Skin epidermis (tissue), 12 donors: ENCODE measurements at regions not wholly inside any gene's neighbourhood (a gene's known extent, or its start where the extent isn't known, plus 50 kb on each side); places are given as distances from the start of the nearest gene placed in this dataset.
"Not testable (repeated sequence)": the region's sequence is repeated elsewhere in the genome, so short reads cannot be mapped to it uniquely, and the experiment has no call there.

ENCODE experiments used
- H3K27ac ChIP-seq, 21 experiments: fragments of 200-600 bp; sonication (generic) in 11 of 21; one replicate each; pipeline ENCODE4 v1.5.0; 2020; ENCODE audit warnings: mild to moderate bottlenecking in 3 of 21, inconsistent platforms in 2 of 21, moderate library complexity in 2 of 21
- H3K4me3 ChIP-seq, 7 experiments: fragments of 200-600 bp; sonication (generic) in 2 of 7; one replicate each; pipeline ENCODE4 v1.5.0; 2020; ENCODE audit warnings: inconsistent platforms in 2 of 7, mild to moderate bottlenecking in 2 of 7, moderate library complexity in 1 of 7

DNA sequence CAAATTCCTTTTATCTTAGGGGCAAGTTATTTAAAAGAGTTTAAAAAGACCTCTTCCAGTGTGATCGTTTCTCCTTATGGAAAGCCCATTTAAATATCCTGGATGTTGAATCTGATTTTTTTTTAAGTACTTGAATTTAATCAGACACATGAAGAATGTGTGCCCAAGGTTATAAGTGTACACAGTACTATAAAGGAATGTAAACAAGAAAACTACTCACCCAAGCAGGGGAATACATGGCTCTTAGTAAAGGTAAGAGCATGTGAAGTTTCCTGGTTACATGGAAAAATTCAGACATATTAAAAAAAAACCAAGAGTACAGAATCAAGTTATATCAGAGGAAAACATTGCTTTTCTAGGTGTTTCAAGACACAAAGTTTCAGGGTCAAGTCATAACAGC is 546.9 kb downstream of the MATN1 start:
- no peak overlapping the region for H3K4me3 ChIP-seq
- no peak overlapping the region for H3K27ac ChIP-seq

DNA sequence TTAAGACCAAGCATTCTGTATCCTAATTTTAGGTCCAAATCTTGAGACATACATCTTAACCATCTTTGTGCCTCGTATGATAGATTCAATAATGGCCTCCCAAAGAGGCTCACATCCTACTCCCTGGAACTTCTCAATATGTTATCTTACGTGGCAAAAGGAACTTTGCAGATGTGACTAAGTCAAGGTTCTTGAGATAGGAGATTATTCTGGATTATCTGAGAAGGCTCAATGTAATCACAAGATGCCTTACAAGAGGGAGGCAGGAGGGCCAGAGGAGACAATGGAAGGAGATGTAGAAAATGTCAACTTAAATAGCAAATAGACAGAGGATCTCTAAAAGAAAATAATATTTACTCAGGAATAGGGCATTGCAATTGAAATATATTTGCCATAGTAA is 548.9 kb downstream of the MATN1 start:
- no peak overlapping the region for H3K27ac ChIP-seq

DNA sequence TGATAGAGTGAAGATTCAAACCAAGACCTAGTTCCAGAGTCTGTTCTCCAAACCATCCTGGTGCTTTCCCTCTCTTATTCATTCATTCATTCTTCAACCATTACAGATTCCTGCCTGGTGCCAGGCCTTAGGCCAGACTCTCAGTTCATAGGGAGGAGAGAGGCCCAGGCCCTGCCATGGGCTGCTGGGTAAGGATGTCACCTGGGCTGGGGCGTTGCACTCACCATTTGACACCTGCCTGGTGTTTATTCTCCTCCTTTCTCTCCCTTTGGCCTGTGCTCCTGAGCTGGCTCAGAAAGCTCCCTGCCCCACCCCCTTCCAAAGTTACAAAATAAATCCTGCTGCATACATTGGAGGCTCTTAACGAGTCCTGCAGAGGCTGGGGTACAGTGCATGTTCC is 549.8 kb downstream of the MATN1 start:
- H3K4me3 ChIP-seq, result no peak overlapping the region

More for the DNA sequence above, 548.9 kb downstream of the MATN1 start:
- H3K4me3 ChIP-seq, result no peak overlapping the region

DNA sequence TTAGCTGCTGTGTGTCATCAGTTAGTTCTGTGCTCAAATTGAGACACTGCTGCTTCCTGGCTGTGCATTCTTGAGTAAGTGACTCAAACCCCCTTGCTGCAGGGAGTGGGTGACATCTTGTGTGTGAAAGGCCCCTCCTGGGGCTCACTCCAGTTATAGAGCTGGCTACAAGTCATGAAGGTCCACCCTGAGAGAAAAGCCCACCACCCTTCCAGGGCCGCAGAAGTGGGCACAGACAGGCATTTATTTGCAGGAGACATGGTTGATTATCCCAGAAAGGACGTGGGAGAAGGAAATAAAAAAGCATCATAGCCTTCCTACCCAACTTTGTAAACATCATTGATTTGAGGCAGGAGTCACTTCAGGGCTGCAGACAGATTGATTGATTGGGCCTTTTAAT is 550.6 kb downstream of the MATN1 start:
- H3K4me3 ChIP-seq, result no peak overlapping the region
- no peak overlapping the region for H3K27ac ChIP-seq

More for the DNA sequence above, 549.8 kb downstream of the MATN1 start:
- H3K27ac ChIP-seq, result no peak overlapping the region

DNA sequence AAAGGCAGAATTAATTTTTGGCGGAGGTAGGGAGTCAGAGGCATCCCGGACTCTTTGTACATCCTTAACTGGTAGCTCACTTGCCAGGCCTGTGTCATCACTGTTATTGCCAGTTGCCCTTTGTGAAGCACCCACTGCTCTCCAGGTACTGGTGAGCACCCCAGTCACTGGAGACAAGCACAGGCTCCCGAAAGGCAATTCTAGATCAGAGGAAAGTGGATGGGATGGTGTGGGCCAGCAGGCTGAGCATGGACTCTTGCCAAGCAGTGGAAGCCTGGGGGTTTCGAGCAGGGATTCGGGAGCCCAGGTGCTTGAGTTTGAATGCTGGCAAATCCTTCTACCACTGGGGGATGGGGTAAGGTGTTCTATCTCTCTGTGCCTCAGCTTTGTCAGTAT is 551.1 kb downstream of the MATN1 start:
- Histone ChIP-seq H3K4me3 (no peak overlapping the region), H3K27ac (no peak overlapping the region)

DNA sequence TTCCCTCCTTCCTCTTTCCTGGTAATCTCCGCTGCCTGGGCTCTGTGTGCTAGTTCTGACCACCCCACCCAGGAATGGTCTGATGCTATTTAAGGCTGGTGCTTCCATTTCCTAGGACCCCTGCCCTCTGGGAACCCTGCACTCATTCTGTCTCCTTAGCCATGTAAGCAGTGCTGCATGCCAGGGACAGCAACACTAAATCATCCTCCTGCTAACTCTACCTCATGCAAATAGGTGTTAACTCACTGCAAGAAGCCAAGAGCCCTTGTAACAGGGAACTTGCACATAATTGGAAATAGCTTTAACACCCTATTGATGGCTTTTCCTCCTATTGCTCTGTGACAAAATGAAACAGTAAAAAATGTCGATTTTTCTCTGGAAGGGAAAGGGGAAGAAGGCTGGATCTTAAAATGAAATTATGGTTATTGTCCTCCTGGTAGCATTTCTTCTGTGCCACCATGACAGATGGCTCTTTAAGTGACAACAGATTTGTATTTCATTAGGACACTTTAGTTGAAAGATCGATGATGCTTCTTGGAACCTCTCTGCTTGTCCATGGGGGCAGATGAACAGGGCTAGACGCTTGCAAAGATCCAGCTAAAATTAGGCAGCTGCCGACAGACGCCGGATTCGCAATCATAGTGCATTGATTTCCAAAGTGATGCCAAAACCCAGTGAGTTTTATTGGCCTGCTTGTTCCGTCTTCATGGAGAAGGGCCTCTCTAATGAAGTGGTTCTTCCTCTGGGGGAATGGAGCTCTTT is 551.7 kb downstream of the MATN1 start:
- no peak overlapping the region for H3K27ac ChIP-seq
- no peak overlapping the region for H3K4me3 ChIP-seq

DNA sequence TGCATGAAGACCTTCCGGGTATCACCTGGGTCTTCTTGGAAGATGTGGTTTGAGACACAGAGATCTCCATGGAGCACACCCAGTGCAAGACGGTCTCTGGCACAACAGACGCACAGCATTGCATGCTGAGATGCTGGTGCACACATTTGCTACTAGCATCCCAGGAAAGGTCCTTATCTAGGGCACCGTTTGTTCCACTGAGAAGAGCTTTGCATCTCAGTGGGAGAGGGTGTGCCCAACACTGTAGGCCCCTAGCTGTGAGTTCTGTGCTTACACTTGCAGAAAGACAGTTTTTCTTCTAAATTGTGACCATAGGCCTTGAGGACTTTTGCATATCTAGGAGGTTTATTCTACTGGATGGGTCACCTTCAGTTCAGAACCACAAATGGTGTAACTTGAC is 554.1 kb downstream of the MATN1 start:
- Histone ChIP-seq H3K4me3 (no peak overlapping the region), H3K27ac (no peak overlapping the region)

DNA sequence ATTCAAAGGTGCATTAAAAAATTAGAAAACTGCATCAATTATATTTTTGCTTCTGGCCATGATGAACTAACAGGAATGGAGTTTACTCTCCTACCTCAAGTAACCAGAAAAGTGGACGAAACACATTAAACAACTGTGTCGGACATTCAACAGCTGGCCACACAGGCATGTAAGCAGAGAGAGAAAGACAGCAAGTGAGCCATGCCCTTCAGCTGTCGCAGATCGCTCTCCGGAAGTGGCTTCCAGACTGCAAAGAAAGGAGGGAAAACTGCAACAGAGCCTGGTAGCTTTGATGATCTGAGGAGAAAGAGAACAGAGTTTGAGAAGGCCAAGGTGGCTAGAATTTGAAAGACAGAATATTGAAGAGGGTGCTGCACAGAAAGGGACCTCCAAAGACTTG is 557.2 kb downstream of the MATN1 start:
- no peak overlapping the region for H3K27ac ChIP-seq
- H3K4me3 ChIP-seq, result no peak overlapping the region

DNA sequence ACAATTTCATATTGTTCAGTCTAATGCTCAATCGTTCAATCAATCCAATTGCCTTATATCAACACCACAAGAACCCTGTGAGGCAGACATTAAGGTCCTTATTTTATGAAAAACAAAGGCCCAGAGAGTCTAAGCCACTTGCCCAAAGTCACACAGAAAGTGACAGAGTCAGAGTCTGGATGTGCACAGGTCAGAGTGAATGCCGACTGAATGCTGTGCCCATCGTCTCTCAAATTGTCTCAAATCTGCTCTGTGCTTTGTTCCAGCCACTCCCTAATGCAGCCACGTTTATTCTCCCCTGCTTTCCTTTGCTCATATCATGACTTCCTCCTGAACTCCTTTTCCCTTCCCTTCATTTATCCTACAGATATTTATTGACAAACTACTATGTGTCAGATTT is 558.3 kb downstream of the MATN1 start:
- Histone ChIP-seq H3K27ac (no peak overlapping the region), H3K4me3 (no peak overlapping the region)

DNA sequence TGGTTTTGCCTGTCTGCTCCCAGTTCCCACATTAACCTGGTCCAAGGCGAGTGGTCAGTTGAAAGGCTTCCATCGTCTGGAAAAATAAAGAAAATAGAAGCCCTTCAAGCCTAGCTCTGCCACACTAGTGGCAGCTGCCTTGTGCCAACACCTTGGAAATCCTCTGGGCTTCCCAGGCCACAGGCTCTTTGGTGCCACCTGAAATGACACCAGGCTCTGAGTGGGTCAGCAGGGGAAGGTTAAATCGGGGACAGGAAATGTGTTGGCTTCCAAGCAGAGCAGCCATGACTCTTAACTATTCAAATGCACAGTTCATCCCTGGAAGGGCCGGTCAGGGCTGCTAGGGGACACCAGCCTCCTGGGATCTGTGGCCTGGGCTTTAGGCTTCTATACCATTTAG is 558.7 kb downstream of the MATN1 start:
- no peak overlapping the region for H3K4me3 ChIP-seq
- H3K27ac ChIP-seq, result no peak overlapping the region

DNA sequence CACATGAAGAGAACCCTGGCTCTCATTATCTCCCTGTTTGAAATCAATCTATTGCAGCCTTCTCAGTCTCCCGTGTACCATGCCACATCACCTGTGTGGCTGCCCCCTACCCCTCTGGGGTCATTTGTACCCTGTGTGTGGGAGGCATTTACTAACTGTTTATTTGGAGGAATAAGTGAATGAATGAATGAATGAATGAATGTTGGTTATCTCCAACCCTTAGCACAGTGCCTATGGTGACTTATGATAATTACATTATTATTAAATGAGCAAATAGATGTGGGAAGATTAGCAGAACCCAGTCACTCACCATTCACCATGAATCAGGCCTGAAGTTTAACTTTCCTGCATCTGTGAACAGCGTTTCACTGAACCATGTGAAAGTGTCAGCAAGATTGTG is 560.8 kb downstream of the MATN1 start:
- no peak overlapping the region for H3K4me3 ChIP-seq
- H3K27ac ChIP-seq, result no peak overlapping the region

DNA sequence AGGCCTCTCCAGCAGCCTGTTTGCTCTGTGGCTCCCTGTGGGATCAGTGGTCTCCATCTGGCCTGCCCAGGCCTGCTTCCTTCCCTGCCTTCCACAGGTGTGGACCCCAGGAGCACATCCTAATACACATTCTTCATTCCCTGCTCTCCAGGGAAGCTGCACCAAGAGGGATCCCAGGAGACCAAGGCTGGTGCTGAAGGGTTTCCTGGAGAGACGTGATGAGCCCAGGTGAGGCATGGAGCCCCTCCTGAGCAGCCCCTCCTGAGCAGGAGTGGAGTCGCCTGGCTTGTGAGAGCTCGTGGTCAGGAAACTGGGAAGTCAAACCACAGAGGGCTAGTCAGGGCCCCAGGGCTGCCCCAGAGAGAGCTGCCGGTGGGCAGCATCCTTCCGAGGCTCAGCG is 561.4 kb downstream of the MATN1 start:
- Histone ChIP-seq H3K4me3 (no peak overlapping the region), H3K27ac (no peak overlapping the region)

DNA sequence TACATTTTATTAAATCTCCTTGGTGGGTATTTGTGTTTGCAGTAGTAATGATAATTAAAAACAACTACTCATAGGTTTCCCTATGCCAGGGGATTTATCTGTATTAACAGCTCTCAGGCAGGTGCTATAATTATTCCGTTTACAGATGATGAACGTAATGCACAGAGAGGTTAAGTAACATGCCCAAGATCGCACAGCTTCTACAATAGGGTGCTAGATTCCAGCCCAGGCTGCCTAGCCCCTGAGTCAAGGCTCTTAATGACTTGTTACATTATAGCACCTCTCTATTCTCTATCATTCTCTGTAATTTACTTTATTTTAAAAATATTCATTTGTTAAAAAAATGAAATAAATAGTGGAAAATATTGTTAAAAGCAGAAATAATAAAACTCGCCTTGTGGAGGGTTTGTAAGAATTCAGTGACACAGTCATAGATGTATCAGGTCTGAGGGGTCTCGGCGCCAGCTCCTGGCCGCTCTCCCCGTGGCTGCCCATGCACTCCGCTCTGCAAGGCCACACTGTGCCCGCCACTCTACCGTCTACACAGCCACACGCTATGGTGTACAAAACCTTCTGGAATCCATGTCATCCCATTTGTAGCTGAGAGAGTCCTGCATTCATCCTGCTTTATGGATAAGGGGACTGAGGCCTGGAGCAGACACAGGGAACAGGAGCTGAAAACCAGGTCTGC is 562.2 kb downstream of the MATN1 start:
- no peak overlapping the region for H3K27ac ChIP-seq
- H3K4me3 ChIP-seq, result no peak overlapping the region

DNA sequence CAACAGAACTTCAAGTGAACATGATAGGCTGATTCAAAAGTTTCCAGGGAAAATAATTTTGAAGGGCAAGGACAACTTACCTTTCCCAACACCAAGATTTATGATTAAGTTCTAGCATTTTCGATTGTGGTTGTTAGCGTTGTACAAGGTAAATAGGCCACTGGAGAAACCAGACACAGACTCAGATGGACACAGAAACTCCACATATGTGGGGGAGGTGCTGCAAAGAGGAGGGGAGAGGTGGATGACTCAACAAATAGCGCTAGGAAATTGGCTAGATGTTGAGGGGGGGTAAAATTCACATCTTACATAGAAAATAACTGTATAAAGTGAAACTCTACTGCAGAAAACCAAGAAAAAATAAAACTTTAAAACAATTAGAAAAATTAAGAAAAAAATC is 564.4 kb downstream of the MATN1 start:
- Histone ChIP-seq H3K4me3 (no peak overlapping the region), H3K27ac (no peak overlapping the region)

DNA sequence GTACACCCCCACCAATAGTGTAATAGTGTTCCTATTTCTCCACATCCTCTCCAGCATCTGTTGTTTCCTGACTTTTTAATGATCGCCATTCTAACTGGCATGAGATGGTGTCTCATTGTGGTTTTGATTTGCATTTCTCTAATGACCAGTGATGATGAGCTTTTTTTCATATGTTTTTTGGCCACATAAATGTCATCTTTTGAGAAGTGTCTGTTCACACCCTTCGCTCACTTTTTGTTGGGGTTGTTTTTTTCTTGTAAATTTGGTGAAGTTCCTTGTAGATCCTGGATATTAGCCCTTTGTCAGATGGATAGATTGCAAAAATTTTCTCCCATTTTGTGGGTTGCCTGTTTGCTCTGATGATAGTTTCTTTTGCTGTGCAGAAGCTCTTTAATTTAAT is 567.7 kb downstream of the MATN1 start:
- H3K27ac ChIP-seq, H3K4me3 ChIP-seq: not testable (repeated sequence)

DNA sequence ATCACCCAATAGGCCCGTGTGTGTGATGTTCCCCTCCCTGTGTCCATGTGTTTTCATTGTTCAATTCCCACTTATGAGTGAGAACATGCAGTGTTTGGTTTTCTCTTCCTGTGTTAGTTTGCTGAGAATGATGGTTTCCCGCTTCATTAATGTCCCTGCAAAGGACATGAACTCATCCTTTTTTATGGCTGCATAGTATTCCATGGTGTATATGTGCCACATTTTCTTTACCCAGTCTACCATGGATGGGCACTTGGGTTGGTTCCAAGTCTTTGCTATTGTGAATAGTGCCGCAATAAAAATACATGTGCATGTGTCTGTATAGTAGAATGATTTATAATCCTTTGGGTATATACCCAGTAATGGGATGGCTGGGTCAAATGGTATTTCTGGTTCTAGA is 568.1 kb downstream of the MATN1 start:
- not testable (repeated sequence) for H3K4me3 ChIP-seq

DNA sequence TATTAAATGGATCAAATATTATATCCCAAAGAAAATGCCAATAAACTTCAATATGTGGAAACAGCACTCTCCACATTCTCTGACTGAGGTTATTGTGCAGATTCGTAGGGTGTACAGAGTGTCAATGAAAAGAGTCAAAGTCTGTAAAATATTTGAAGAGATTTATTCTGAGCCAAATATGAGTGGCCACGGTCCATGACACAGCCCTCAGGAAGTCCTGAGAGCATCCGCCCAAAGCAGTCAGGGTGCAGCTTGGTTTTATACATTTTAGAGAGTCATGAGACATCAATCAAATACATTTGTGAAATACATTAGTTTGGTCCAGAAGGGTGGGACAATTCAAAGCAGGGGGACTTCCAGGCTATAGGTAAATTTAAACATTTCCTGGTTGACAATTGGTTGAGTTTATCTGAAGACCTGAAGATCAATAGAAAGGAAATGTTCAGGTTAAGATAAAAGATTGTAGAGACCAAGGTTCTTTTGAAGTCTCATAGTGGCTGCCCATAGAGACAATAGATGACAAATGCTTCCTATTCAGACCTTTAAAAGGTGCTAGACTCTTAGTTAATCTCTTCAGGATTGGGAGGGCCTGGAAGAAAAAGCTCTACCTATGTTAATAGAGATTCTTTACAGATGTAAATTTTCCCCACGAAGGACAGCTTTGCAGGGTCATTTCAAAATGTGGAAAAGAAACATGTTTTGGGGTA is 569.5 kb downstream of the MATN1 start:
- no peak overlapping the region for H3K4me3 ChIP-seq
- H3K27ac ChIP-seq, result no peak overlapping the region

More for the DNA sequence above, 568.1 kb downstream of the MATN1 start:
- not testable (repeated sequence) for H3K27ac ChIP-seq

DNA sequence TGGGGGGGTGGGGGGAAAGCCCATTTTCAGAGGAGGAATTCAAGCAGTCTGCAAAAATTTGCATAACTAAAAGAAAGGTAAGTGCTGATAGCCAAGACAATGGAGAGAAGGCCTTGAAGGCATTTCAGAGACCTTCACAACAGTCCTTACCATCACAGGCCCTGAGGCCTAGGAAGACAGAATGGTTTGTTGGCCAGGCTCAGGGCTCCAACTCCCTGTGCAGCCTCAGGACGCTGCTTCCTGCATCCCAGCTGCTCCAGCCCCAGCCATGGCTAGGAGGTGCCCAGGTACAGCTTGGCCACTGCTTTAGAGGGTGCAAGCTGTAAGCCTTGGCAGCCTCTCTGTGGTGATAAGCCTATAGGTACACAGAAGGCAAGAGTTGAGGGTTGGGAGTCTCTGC is 571.6 kb downstream of the MATN1 start:
- H3K4me3 ChIP-seq, result no peak overlapping the region
- H3K27ac ChIP-seq, result no peak overlapping the region

DNA sequence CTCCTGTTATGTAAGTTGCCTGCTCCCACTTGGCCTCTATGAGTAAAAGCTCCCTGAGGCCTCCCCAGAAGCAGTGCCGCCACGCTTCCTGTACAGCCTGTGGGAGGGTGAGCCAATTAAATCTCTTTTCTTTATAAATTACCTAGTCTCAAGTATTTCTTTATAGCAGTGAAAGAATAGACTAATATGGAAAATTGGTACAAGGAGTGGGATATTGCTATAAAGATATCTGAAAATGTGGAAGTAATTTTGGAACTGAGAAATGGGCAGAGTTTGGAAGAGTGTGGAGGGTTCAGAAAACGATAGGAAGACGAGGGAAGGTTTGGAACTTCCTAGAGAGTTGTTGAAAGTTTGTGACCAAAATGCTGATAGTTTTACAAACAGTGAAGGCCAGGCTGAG is 572.3 kb downstream of the MATN1 start:
- H3K4me3 ChIP-seq, result no peak overlapping the region
- no peak overlapping the region for H3K27ac ChIP-seq

DNA sequence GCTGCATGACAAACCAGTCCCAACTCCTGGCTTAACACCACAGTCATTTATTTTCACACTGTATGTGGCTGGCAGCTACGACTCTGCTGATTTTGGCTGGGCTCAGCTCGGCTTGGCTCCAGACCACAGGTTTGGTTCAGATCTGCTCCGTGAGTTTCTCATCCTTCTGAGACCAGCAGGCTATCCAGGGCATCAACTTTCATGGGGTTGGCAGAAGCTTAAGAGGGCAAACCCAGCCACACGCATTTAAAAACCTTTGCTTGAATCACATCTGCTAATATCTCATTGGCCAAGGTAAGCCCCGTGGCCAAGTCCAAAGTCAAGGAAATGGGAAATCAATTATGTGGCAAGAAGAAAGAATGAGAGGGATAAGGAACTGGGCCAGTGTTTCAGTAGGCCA is 574.2 kb downstream of the MATN1 start:
- no peak overlapping the region for H3K27ac ChIP-seq
- no peak overlapping the region for H3K4me3 ChIP-seq

DNA sequence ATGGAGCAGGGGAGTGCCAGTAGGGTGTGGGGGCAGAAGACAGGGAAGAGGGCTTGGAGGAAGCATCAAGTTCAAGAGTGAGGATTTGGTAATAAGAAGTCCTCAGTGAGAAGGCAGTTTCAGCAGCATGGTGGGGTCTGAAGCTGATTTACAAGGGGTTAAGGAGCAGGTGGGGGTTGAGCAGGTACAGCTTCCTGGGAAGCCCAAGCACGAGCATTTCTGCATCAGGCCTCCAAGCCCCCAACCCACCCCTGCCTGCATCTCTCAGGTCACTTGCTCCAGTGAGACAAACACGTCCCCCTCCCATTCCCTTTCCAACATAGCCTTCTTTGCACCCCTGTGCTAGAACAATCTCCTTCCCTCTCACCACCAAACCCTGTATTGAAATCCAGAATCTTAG is 574.7 kb downstream of the MATN1 start:
- H3K27ac ChIP-seq, result no peak overlapping the region
- no peak overlapping the region for H3K4me3 ChIP-seq
